Right lobe of liver (tissue), 6 donors: ENCODE measurements at regions not wholly inside any gene's neighbourhood (a gene's known extent, or its start where the extent isn't known, plus 50 kb on each side); places are given as distances from the start of the nearest gene placed in this dataset.

Source experiments
- ATAC-seq, 4 donors: fragments of 200-7000 bp; cut with Tn5 transposase; one replicate each; pipeline ENCODE4 v1.9.1; 2020; ENCODE audit warnings: mild to moderate bottlenecking in 4 of 4, moderate library complexity in 4 of 4
- DNase-seq, 3 donors: peaks; one replicate each; pipeline ENCODE4 v3.0.0-alpha.2; 2020
- H3K27ac ChIP-seq, 3 donors: fragments of 200-600 bp; one replicate each; pipeline ENCODE4 v1.8.0; 2022
- H3K27me3 ChIP-seq, 2 donors: fragments of 200-600 bp; one replicate each; pipeline ENCODE4 v1.8.0; 2022
- H3K36me3 ChIP-seq, 4 donors: fragments of 200-600 bp; sonication (generic) in 1 of 4; one replicate each; pipeline versions ENCODE4 v1.5.1 to v1.8.0; 2017 to 2022; ENCODE audit warnings: control low read depth in 1 of 4
- H3K4me1 ChIP-seq, 4 donors: fragments of 200-600 bp; sonication (generic) in 1 of 4; one replicate each; pipeline versions ENCODE4 v1.5.1 to v1.8.0; 2017 to 2022; ENCODE audit warnings: control low read depth in 1 of 4
- H3K4me3 ChIP-seq, 3 donors: fragments of 200-600 bp; one replicate each; pipeline ENCODE4 v1.8.0; 2022
- H3K9me3 ChIP-seq, 4 donors: fragments of 200-600 bp; sonication (generic) in 1 of 4; one replicate each; pipeline versions ENCODE4 v1.5.1 to v1.8.0; 2017 to 2022; ENCODE audit warnings: control low read depth in 1 of 4
- CTCF ChIP-seq, 4 donors: fragments of 200-600 bp in 3 of 4; fragments of 450-650 bp in 1 of 4; IDR thresholded peaks; one replicate each; pipeline versions ENCODE4 v1.5.1 to v1.8.0; 2016 to 2022; ENCODE audit warnings: antibody characterized with exemption in 4 of 4, mild to moderate bottlenecking in 2 of 4
- POLR2A ChIP-seq: fragments of 450-650 bp; IDR thresholded peaks from one replicate; pipeline ENCODE4 v1.6.1; 2017; ENCODE audit warnings: antibody characterized with exemption, mild to moderate bottlenecking
- WGBS: methylation state at CpG from one replicate; pipeline ENCODE4 v1.1.6; 2018; ENCODE audit warnings: low coverage, low lambda C conversion rate; ENCODE audit not compliant: insufficient coverage; ENCODE audit errors: missing lambda C conversion rate; 5-methylcytosine and 5-hydroxymethylcytosine counted together
- intact Hi-C, 2 donors: fragments of 100-400 bp; cut with DNase I; formaldehyde crosslinking; loops; one replicate each; pipeline versions ENCODE4 v1.11.2 to v1.14.1; 2022
- donor health status: DM: no; HTN: yes; CAD: no.
- donor health status: DM: no; HTN: no; CAD: no.
- donor health status: DM: no; HTN: no; CAD: no.
- donor health status: DM: no; HTN: yes; CAD: no.
- donor health status: DM: no; HTN: yes; CAD: no.

- Histone ChIP-seq H3K36me3 (no peaks in the 10 kb centered on the region), H3K27ac (no peak overlapping the region), H3K4me3 (no peak overlapping the region), H3K27me3 (no peaks in the 10 kb centered on the region), H3K9me3 (no peaks in the 10 kb centered on the region), H3K4me1 (peaks cover 0 to 15% (median 7%) of the 10 kb centered on the region in 4 donors)
- intact Hi-C loops = no loop called here
- 32% methylated on average over 4 of the region's 16 CpGs for WGBS
- DNase-seq = peak; percentile 76 to 89 (median 86)
- peak; percentile 92 to 97 (median 92) for ATAC-seq
- TF ChIP-seq CTCF (IDR thresholded peaks at IDR 0.05) = no peak
- no peak for TF ChIP-seq POLR2A
Measured at GRCh38 chr6:170030821-170031471, 259.9 kb downstream of the DLL1 start.

- Histone ChIP-seq H3K4me1 (peaks cover 0 to 21% (median 7%) of the 10 kb centered on the region in 4 donors), H3K27me3 (no peaks in the 10 kb centered on the region), H3K36me3 (no peaks in the 10 kb centered on the region), H3K4me3 (no peak overlapping the region), H3K27ac (no peak overlapping the region), H3K9me3 (no peaks in the 10 kb centered on the region)
- 58% methylated on average over 5 of the region's 12 CpGs for WGBS
- TF ChIP-seq POLR2A (no peak), CTCF (IDR thresholded peaks at IDR 0.05) (no peak)
- DNase-seq = peak in 1 of 3 donors; percentile 32
- no peak for ATAC-seq
- intact Hi-C loops = no loop called here
Measured at GRCh38 chr6:170030284-170030815, 260.5 kb downstream of the DLL1 start.

GRCh38 chr6:170029416-170030283 lies 261.2 kb downstream of the DLL1 start:
- no peaks in the 10 kb centered on the region for H3K9me3 ChIP-seq
- intact Hi-C loops = no loop called here
- no peak overlapping the region for H3K27ac ChIP-seq
- WGBS = no CpG with 5 or more reads among the region's 23 CpGs
- H3K36me3 ChIP-seq = no peaks in the 10 kb centered on the region
- no peaks in the 10 kb centered on the region for H3K27me3 ChIP-seq
- no peak for TF ChIP-seq CTCF (IDR thresholded peaks at IDR 0.05)
- no peak for TF ChIP-seq POLR2A
- DNase-seq (peak in 1 of 3 donors; percentile 23), ATAC-seq (no peak)
- peaks cover 0 to 25% (median 10%) of the 10 kb centered on the region in 4 donors for H3K4me1 ChIP-seq
- no peak overlapping the region for H3K4me3 ChIP-seq

- Histone ChIP-seq H3K27me3 (no peaks in the 10 kb centered on the region), H3K4me3 (no peak overlapping the region), H3K9me3 (no peaks in the 10 kb centered on the region), H3K4me1 (peaks cover 0 to 25% (median 10%) of the 10 kb centered on the region in 4 donors), H3K36me3 (no peaks in the 10 kb centered on the region), H3K27ac (no peak overlapping the region)
- no peak for ATAC-seq
- DNase-seq = peak in 1 of 3 donors; percentile 37
- WGBS = 68% methylated on average over 9 of the region's 23 CpGs
- intact Hi-C loops = no loop called here
- TF ChIP-seq CTCF (IDR thresholded peaks at IDR 0.05) (no peak), POLR2A (no peak)
Measured at GRCh38 chr6:170028629-170029345, 262.1 kb downstream of the DLL1 start.
